Gastrocnemius medialis (tissue), 4 donors: ENCODE measurements at regions not wholly inside any gene's neighbourhood (a gene's known extent, or its start where the extent isn't known, plus 50 kb on each side); places are given as distances from the start of the nearest gene placed in this dataset.

ENCODE experiments used
- CTCF ChIP-seq, 5 experiments: fragments of 450-650 bp in 3 of 5; fragments of 200-600 bp in 2 of 5; sonication (generic) in 2 of 5; IDR thresholded peaks in 4 of 5; conservative IDR thresholded peaks in 1 of 5; 1 replicate in 4 of 5; 2 replicates in 1 of 5; pipeline ENCODE4 v1.5.1; 2016 to 2019; ENCODE audit warnings: antibody characterized with exemption in 5 of 5, mild to moderate bottlenecking in 3 of 5, moderate library complexity in 3 of 5
- POLR2A ChIP-seq, 2 donors: fragments of 450-650 bp; IDR thresholded peaks; one replicate each; pipeline ENCODE4 v1.6.1; 2017; ENCODE audit warnings: antibody characterized with exemption in 2 of 2, mild to moderate bottlenecking in 2 of 2, moderate library complexity in 2 of 2

GRCh38 chr18:29373000-29373399, 1196.1 kb upstream of the CDH2 start:
- TF ChIP-seq CTCF (IDR thresholded peaks at IDR 0.05 in 4 of 5, conservative IDR thresholded peaks at IDR 0.05 in 1 of 5) = no peak
- TF ChIP-seq POLR2A (IDR thresholded peaks at IDR 0.05) = no peak
